Frontal cortex (tissue), 3 donors: ENCODE measurements at regions not wholly inside any gene's neighbourhood (a gene's known extent, or its start where the extent isn't known, plus 50 kb on each side); places are given as distances from the start of the nearest gene placed in this dataset.

ENCODE experiments used
- DNase-seq, 2 donors: peaks; one replicate each; pipeline ENCODE4 v3.0.0; 2012; ENCODE audit warnings: low spot score in 2 of 2
- FAIRE-seq: peaks from 2 replicates; lab custom pipeline; 2012; peaks lifted over from hg19 to GRCh38; lab: Jason Lieb, UNC
- donor health status: control.
- donor health status: control.
- donor health status: control.

GRCh38 chr2:18473241-18474181, 86.9 kb downstream of the RDH14 start:
- no peak for FAIRE-seq
- DNase-seq: no peak

GRCh38 chr2:18467749-18468360, 92.6 kb downstream of the RDH14 start:
- FAIRE-seq: no peak
- DNase-seq: no peak

GRCh38 chr2:18465979-18466378, 94.5 kb downstream of the RDH14 start:
- no peak for FAIRE-seq
- no peak for DNase-seq

GRCh38 chr2:18464913-18465312, 95.5 kb downstream of the RDH14 start:
- no peak for FAIRE-seq
- no peak for DNase-seq

GRCh38 chr2:18456026-18456425, 104.4 kb downstream of the RDH14 start:
- DNase-seq (no peak), FAIRE-seq (no peak)

- FAIRE-seq (no peak), DNase-seq (no peak)
Observed at GRCh38 chr2:18455236-18455862, 105.1 kb downstream of the RDH14 start.

- no peak for FAIRE-seq
- no peak for DNase-seq
Observed at GRCh38 chr2:18454692-18455235, 105.7 kb downstream of the RDH14 start.

- FAIRE-seq (no peak), DNase-seq (no peak)
Observed at GRCh38 chr2:18446715-18447114, 113.7 kb downstream of the RDH14 start.

GRCh38 chr2:18445433-18446320, 114.8 kb downstream of the RDH14 start:
- FAIRE-seq: no peak
- DNase-seq: no peak

- no peak for FAIRE-seq
- DNase-seq: no peak
Observed at GRCh38 chr2:18444806-18445205, 115.6 kb downstream of the RDH14 start.

GRCh38 chr2:18441583-18441982, 118.9 kb downstream of the RDH14 start:
- DNase-seq (no peak), FAIRE-seq (no peak)

- FAIRE-seq (no peak), DNase-seq (no peak)
Observed at GRCh38 chr2:18440777-18441176, 119.7 kb downstream of the RDH14 start.

- DNase-seq: no peak
- FAIRE-seq: no peak
Observed at GRCh38 chr2:18440141-18440661, 120.3 kb downstream of the RDH14 start.

- DNase-seq (no peak), FAIRE-seq (no peak)
Observed at GRCh38 chr2:18439716-18440115, 120.7 kb downstream of the RDH14 start.

- DNase-seq (no peak), FAIRE-seq (no peak)
Observed at GRCh38 chr2:18437909-18438308, 122.5 kb downstream of the RDH14 start.

- FAIRE-seq: no peak
- no peak for DNase-seq
Observed at GRCh38 chr2:18436503-18437005, 123.9 kb downstream of the RDH14 start.

GRCh38 chr2:18435426-18436037, 124.9 kb downstream of the RDH14 start:
- DNase-seq: no peak
- peak; percentile 60 for FAIRE-seq

GRCh38 chr2:18433872-18434271, 126.6 kb downstream of the RDH14 start:
- FAIRE-seq (no peak), DNase-seq (no peak)

GRCh38 chr2:18432999-18433398, 127.5 kb downstream of the RDH14 start:
- no peak for DNase-seq
- FAIRE-seq: no peak
